ENCODE measurements at regions not wholly inside any gene's neighbourhood (a gene's known extent, or its start where the extent isn't known, plus 50 kb on each side); places are given as distances from the start of the nearest gene placed in this dataset.

GRCh38 chr2:67510745-67511144 lies 113.6 kb downstream of the ETAA1 start:
- ATAC-seq = no peak
- TF ChIP-seq RARB (CRISPR knock-in tag; IDR thresholded peaks at IDR 0.05) (no peak), OSR1 (CRISPR knock-in tag; IDR thresholded peaks at IDR 0.05) (no peak), TOX (CRISPR knock-in tag; IDR thresholded peaks at IDR 0.05; ENCODE audit: borderline replicate concordance) (no peak), ARNTL (CRISPR knock-in tag; IDR thresholded peaks at IDR 0.05; ENCODE audit: borderline replicate concordance, low read depth) (no peak), POU6F1 (CRISPR knock-in tag; IDR thresholded peaks at IDR 0.05; ENCODE audit: borderline replicate concordance, low read depth) (no peak), BACH2 (CRISPR knock-in tag; IDR thresholded peaks at IDR 0.05; ENCODE audit: borderline replicate concordance) (no peak), PATZ1 (CRISPR knock-in tag; IDR thresholded peaks at IDR 0.05; ENCODE audit: borderline replicate concordance) (no peak), ZC3H10 (CRISPR knock-in tag; IDR thresholded peaks at IDR 0.05) (no peak), ESRRG (CRISPR knock-in tag; IDR thresholded peaks at IDR 0.05) (no peak), CSDC2 (CRISPR knock-in tag; IDR thresholded peaks at IDR 0.05) (no peak), SNAI2 (CRISPR knock-in tag; IDR thresholded peaks at IDR 0.05) (no peak)

- TF ChIP-seq PATZ1 (CRISPR knock-in tag; IDR thresholded peaks at IDR 0.05; ENCODE audit: borderline replicate concordance) = no peak
- TF ChIP-seq TSHZ2 (CRISPR knock-in tag; IDR thresholded peaks at IDR 0.05) = no peak
- TF ChIP-seq ESRRG (CRISPR knock-in tag; IDR thresholded peaks at IDR 0.05) = no peak
- TF ChIP-seq SNAI2 (CRISPR knock-in tag; IDR thresholded peaks at IDR 0.05) = no peak
- TF ChIP-seq CSDC2 (CRISPR knock-in tag; IDR thresholded peaks at IDR 0.05) = no peak
- TF ChIP-seq ZFP30 (CRISPR knock-in tag; IDR thresholded peaks at IDR 0.05) = no peak
- no peak for TF ChIP-seq GLIS3 (CRISPR knock-in tag; IDR thresholded peaks at IDR 0.05)
- no peak for TF ChIP-seq BACH2 (CRISPR knock-in tag; IDR thresholded peaks at IDR 0.05; ENCODE audit: borderline replicate concordance)
- no peak for TF ChIP-seq ISL1 (CRISPR knock-in tag; IDR thresholded peaks at IDR 0.05)
- TF ChIP-seq POU6F1 (CRISPR knock-in tag; IDR thresholded peaks at IDR 0.05; ENCODE audit: borderline replicate concordance, low read depth) = no peak
- TF ChIP-seq ZFP3 (CRISPR knock-in tag; IDR thresholded peaks at IDR 0.05) = no peak
- no peak for TF ChIP-seq ZNF70 (CRISPR knock-in tag; IDR thresholded peaks at IDR 0.05)
- TF ChIP-seq OSR1 (CRISPR knock-in tag; IDR thresholded peaks at IDR 0.05) = no peak
- TF ChIP-seq ARNTL (CRISPR knock-in tag; IDR thresholded peaks at IDR 0.05; ENCODE audit: borderline replicate concordance, low read depth) = no peak
- no peak for TF ChIP-seq PPARA (CRISPR knock-in tag; IDR thresholded peaks at IDR 0.05; ENCODE audit: borderline replicate concordance)
- no peak for TF ChIP-seq ZNF565 (CRISPR knock-in tag; conservative IDR thresholded peaks at IDR 0.05; ENCODE audit: low read depth)
- TF ChIP-seq TCF4 (CRISPR knock-in tag; IDR thresholded peaks at IDR 0.05; ENCODE audit: borderline replicate concordance) = no peak
- no peak for TF ChIP-seq TOX (CRISPR knock-in tag; IDR thresholded peaks at IDR 0.05; ENCODE audit: borderline replicate concordance)
- TF ChIP-seq CSRNP3 (CRISPR knock-in tag; IDR thresholded peaks at IDR 0.05) = no peak
- ATAC-seq = peak; percentile 55; the same call in 1 of the 3 replicates
Observed at GRCh38 chr2:67514515-67514914, 117.4 kb downstream of the ETAA1 start.
